HG02678 (cell line): ENCODE measurements at regions not wholly inside any gene's neighbourhood (a gene's known extent, or its start where the extent isn't known, plus 50 kb on each side); places are given as distances from the start of the nearest gene placed in this dataset.
"Not testable (repeated sequence)": the region's sequence is repeated elsewhere in the genome, so short reads cannot be mapped to it uniquely, and the experiment has no call there.

Experiments used
- ATAC-seq: cut with Tn5 transposase; IDR thresholded peaks from one replicate; pipeline ENCODE4 v1.9.1; 2021; ENCODE audit warnings: mild to moderate bottlenecking, moderate library complexity; ENCODE audit not compliant: unreplicated experiment

DNA sequence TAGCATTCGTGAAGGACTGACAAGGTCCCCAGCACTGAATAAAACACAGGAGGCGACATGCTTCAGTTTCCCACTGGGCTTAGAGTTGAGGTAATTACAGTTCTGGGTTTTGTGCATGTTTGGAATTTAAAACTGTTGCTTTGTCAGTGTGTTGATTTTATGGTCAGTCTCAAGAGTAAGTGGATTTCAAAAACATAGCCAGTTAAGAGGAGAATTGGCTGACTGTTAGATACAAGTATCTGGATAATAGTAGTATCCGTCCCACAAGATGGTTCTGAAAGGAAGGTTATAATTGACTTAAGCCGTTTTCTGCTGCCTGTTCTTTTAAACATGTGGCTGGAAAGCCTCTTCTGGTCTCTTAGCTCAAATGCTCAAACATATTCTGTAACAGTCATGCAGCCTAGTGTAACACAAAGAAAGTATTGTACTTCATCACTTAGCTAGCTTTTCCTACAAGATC lies 170.9 kb downstream of the POLR1F start:
- ATAC-seq: no peak

DNA sequence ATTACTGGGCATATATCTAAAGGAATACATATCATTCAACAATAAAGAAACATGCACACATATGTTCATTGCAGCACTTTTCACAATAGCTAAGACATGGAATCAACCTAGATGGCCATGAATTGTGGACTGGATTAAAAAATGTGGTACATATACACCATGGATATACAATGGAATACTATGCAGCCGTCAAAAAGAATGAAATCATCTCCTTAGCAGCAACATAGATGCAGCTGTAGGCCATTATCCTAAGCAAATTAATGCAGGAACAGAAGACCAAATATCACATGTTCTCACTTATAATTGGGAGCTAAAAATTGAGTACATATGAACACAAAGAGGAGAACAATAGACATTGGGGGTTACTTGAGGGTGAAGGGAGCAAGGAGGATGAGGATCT lies 175.6 kb downstream of the POLR1F start:
- no peak for ATAC-seq

GRCh38 chr7:19530852-19531251 lies 178.0 kb downstream of the POLR1F start:
- ATAC-seq: no peak

GRCh38 chr7:19530261-19530660 lies 178.6 kb downstream of the POLR1F start:
- ATAC-seq: no peak

DNA sequence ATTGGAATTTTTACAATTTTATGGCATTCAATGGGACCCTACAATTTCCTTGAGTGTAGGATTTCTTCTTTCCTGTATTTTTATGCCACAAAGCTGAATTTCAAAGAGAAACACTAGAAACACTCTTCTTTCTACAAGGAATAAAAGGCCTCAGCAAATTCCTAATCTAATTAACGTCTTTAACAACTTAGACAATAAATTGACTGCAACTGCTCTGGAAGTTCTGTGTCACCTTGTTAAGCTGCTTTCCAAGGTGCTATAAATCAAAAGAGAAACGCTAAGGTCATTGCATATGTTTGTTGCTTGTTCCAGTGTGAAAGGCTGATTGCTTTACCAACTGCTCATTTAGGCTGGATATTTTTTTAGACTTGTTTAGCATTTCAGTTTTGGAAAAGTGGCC lies 182.2 kb downstream of the POLR1F start:
- no peak for ATAC-seq

DNA sequence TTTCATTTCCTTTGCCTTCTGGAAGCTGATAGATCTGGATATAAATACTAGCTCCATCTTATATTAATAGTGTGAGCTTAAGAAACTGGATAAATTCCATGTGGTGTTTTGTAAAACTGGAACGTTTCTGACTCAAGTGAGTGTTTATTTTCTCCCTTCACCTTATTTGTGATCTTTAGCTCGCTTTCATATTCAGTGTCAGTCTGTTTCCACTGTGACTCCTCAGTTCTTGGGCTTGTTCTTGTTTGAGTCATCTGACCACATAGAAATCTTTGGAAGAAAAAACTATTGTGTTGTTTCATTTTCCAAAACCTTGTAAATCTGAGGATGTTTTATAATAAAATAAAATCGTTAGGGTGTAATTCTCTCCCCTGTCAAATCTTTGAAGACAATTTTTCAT lies 186.4 kb downstream of the POLR1F start:
- no peak for ATAC-seq

DNA sequence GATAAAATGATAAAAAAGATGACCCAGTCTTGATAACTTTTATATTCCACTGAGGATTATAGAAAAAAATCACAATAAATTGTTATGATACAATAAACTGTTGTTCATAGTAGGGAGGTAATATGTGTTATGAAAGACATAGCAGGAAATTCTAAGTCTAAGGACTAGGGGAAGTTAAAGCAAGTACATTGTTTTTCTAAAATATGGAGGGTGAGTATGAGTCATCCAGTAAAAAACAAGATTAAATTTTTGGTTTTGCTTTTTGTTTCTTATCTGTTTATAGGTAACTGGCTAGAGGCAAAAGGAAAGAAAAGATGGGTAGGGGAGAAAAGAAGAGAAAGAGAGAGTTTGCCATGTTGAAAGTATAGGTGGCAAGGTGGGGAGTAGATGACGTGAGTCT lies 188.4 kb downstream of the POLR1F start:
- no peak for ATAC-seq

DNA sequence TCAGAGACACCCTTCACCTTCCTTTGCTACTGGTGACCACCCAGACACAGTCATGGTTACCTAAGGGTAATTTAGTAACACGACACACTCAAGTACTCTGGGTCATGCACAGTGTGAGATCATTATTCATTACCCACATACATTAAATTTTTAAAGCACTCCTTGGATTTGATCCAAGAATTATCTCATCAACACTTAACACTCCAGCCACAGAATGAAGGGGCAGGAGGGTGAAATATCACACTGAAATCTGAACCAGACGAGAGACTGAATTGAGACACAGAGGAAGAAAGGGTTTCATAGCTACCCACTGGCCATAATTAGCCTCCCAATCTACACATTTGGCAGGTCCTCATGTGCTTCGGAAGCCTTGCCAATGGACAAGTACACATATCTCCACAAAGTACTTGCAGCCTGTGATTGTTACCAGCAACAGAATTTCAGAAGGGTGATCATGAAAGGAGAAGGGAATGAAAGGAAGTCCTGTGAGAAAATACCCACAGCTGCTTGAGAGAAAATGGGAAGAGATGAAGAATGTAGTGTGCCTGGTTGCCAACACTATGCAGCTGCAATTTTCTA lies 189.3 kb downstream of the POLR1F start:
- ATAC-seq: no peak

GRCh38 chr7:19517546-19517945 lies 191.3 kb downstream of the POLR1F start:
- not testable (repeated sequence) for ATAC-seq

- no peak for ATAC-seq
Observed at GRCh38 chr7:19508821-19509220, 200.0 kb downstream of the POLR1F start.

- no peak for ATAC-seq
Observed at GRCh38 chr7:19508124-19508523, 200.7 kb downstream of the POLR1F start.

DNA sequence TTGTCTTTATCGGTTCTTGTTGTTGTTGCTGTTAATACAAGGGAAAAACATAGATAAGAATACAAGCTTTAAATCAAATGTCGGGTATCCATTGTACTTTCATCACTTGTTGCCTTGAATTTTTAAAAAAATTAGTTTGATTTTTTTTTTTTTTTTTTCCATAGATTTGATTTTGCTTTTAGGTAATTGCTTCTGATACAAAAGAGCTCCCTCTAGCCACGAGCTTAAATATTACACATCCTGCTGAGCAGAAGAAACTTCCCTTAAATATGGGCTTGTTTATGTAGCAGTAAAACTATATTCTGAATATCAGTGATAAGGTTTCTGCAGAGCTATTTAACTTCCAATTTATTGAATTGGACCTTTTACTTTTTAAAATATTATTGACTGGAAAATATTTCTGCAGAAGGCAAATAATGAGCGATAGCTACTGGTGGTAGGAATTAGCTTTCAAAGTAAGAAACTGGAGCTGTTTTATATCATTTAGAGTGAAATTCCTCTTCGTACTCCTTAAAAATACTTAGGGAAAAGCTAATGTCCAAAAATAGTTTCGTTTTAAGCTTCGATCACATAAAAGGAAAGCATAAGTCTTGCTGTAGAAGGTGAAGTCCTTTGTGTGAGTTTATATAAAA lies 216.9 kb downstream of the POLR1F start:
- ATAC-seq: peak; percentile 66

DNA sequence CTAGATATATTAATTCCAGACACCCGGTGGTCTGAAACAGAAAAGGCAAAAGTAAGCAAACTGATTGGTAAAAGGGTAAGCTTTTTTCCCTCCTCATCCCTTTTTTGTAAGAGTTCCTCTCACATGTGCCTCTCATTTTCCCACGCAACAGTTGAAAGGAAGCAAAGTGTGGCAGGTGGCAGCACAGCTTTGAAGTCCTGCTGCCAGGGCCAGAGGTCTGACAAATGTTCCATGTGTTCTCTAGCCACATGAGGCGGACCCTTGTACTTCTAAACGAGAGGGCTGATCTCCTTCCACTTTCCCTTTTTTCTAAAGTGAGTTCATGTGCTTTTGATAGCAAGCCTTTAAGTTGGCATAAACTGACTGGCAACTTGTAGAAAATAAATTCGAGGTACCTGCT lies 217.5 kb downstream of the POLR1F start:
- no peak for ATAC-seq

DNA sequence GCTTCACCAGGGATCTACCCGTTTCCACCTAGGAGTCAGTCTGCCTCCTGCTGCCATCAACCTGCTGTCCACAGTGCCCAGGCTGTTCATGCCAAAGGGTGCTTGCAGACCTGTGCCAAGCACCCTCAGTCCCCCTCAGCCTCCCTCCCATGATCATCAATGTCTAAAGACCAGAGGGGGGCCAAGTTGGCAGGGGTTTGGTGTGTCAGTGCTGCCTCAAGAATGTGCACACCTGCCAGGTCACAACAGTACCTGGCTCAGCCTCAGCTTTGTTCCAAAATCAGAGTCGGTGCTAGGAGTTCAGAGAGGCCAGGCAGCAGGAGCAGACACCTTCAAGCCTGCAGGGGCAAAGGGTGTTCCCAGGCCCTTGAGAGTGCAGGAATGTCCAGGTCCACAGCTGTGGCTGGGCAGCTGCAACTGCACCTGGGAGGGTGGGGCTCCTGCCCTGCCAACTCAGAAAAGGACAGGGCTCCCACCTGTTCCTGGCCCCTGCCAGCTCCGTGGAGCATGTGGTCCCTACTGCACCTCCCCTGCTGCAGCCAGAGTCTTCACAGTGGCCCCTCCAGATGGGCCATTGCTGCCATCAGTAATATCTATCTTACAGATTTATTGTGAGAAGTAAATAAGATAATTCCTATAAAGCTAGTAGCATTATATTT lies 219.5 kb downstream of the POLR1F start:
- no peak for ATAC-seq

GRCh38 chr7:19488056-19488455 lies 220.8 kb downstream of the POLR1F start:
- ATAC-seq: no peak

GRCh38 chr7:19482628-19483027 lies 226.2 kb downstream of the POLR1F start:
- ATAC-seq: no peak

- no peak for ATAC-seq
Observed at GRCh38 chr7:19480383-19480782, 228.5 kb downstream of the POLR1F start.

DNA sequence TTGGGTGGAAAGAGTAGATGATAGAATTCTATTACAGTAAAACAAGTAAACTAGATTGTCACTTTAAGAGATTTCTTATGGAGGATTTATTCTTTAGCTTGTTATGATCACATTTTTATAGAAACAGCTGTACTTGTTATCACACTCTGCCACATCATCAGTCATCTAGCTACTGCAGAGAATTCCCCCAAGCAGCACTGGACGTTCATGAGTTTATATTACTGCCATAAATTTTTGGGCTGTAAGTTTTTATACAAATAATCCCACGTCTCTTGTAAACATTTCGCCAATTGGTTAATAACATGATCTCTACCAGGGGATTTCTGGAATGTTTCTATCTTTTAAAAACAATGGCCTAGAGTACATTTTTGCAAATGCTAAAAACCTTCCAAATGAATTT lies 238.8 kb downstream of the POLR1F start:
- no peak for ATAC-seq

- no peak for ATAC-seq
Observed at GRCh38 chr7:19465861-19466260, 243.0 kb downstream of the POLR1F start.

DNA sequence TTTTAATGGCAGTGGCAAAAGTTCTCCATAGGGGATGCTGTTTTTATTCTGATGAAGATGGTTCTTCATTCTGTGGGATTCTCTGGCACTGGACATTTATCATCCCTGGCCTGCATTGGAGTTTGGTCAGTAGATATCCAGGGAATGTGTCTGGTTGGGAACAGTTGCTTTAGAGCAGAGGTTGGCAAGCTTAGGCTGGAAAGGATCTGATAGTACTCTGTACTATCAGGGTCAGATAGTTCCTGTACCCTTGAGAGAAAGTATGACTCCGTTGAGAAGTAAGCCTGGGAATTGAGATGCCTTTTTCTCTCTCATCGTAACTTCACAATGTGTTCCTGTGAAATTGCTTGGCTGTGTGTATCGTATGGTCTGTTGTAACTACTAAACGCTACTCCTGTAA lies 244.1 kb downstream of the POLR1F start:
- ATAC-seq: no peak

DNA sequence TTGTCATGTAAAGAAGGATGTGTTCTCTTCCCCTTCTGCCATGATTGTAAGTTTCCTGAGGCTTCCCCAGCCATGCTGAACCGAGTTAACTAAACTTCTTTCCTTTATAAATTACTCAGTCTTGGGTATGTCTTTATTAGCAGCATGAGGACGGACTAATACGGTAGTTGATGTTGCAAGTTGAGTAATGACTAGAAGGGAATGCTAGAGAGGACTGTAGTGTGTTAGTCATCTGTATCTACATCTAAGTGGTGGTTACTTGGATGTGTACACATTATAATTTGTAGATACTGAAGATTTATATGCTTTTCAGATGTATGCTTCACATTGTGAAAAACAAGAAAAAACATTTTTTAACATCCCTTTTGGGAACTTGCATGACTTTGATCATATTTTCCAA lies 244.6 kb downstream of the POLR1F start:
- no peak for ATAC-seq

DNA sequence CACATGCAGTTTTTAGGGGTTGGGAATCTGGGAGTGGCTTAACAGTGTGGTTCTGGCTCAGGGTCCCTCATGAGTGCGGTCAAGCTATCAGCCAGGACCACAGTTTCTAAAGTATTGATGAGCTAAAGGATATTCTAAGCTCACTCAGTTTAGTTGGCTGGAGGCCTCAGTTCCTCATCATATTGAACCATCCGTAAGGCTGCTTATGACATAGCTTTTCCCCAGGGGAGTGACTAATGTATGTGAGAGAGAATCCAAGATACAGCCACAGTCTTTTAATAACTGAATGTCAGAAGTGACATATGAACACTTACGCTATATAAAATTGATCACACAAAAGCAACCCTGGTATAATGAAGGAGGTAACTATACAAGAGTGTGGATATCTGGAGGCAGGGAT lies 245.3 kb downstream of the POLR1F start:
- ATAC-seq: no peak
